T-helper 2 cell treated with Interferon-gamma antibody and Interleukin-4, amounts not matched to agents 5 μg/mL and 100 μg/mL, for 36 hours (primary cell): ENCODE measurements at regions not wholly inside any gene's neighbourhood (a gene's known extent, or its start where the extent isn't known, plus 50 kb on each side); places are given as distances from the start of the nearest gene placed in this dataset.

Experiments used
- DNase-seq: peaks from one replicate; pipeline ENCODE4 v3.0.0; 2021; ENCODE audit warnings: low spot score
- H3K27ac Mint-ChIP-seq: one replicate; pipeline ENCODE4 v1.8.0; 2021; ENCODE audit warnings: mild to moderate bottlenecking, mixed read lengths
- H3K27me3 Mint-ChIP-seq: one replicate; pipeline ENCODE4 v1.8.0; 2021; ENCODE audit warnings: low read depth, mixed read lengths
- H3K36me3 Mint-ChIP-seq: one replicate; pipeline ENCODE4 v1.8.0; 2021; ENCODE audit warnings: low read depth, mixed read lengths
- H3K4me1 Mint-ChIP-seq: one replicate; pipeline ENCODE4 v1.8.0; 2021; ENCODE audit warnings: low read depth, mixed read lengths
- H3K4me3 Mint-ChIP-seq: one replicate; pipeline ENCODE4 v1.8.0; 2022; ENCODE audit warnings: mild to moderate bottlenecking, moderate library complexity, mixed read lengths
- H3K9me3 Mint-ChIP-seq: one replicate; pipeline ENCODE4 v1.8.0; 2021; ENCODE audit warnings: mixed read lengths

GRCh38 chr10:83229991-83230390 lies 909.3 kb upstream of the GHITM start:
- no peaks in the 10 kb centered on the region for H3K36me3 Mint-ChIP-seq
- DNase-seq: no peak
- H3K4me3 Mint-ChIP-seq: no peak overlapping the region
- H3K27ac Mint-ChIP-seq: no peak overlapping the region
- peaks cover 11% of the 10 kb centered on the region for H3K9me3 Mint-ChIP-seq
- no peaks in the 10 kb centered on the region for H3K27me3 Mint-ChIP-seq
- no peaks in the 10 kb centered on the region for H3K4me1 Mint-ChIP-seq

GRCh38 chr10:83233691-83234090 lies 905.6 kb upstream of the GHITM start:
- no peaks in the 10 kb centered on the region for H3K4me1 Mint-ChIP-seq
- DNase-seq: no peak
- H3K36me3 Mint-ChIP-seq: no peaks in the 10 kb centered on the region
- H3K27ac Mint-ChIP-seq: no peak overlapping the region
- no peak overlapping the region for H3K4me3 Mint-ChIP-seq
- no peaks in the 10 kb centered on the region for H3K27me3 Mint-ChIP-seq
- peaks cover 8% of the 10 kb centered on the region for H3K9me3 Mint-ChIP-seq

GRCh38 chr10:83248106-83248631 lies 891.1 kb upstream of the GHITM start:
- H3K4me3 Mint-ChIP-seq: no peak overlapping the region
- H3K9me3 Mint-ChIP-seq: peaks cover 38% of the 10 kb centered on the region
- no peak overlapping the region for H3K27ac Mint-ChIP-seq
- no peaks in the 10 kb centered on the region for H3K27me3 Mint-ChIP-seq
- DNase-seq: no peak
- no peaks in the 10 kb centered on the region for H3K36me3 Mint-ChIP-seq
- no peaks in the 10 kb centered on the region for H3K4me1 Mint-ChIP-seq

GRCh38 chr10:83250396-83250795 lies 888.9 kb upstream of the GHITM start:
- Mint-ChIP-seq H3K27ac (no peak overlapping the region), H3K36me3 (no peaks in the 10 kb centered on the region), H3K4me1 (no peaks in the 10 kb centered on the region), H3K4me3 (no peak overlapping the region), H3K9me3 (peaks cover 34% of the 10 kb centered on the region), H3K27me3 (no peaks in the 10 kb centered on the region)
- DNase-seq: no peak

GRCh38 chr10:83252169-83252568 lies 887.1 kb upstream of the GHITM start:
- Mint-ChIP-seq H3K4me3 (no peak overlapping the region), H3K27ac (no peak overlapping the region), H3K9me3 (peaks cover 36% of the 10 kb centered on the region)

GRCh38 chr10:83252596-83252995 lies 886.7 kb upstream of the GHITM start:
- Mint-ChIP-seq H3K9me3 (peaks cover 36% of the 10 kb centered on the region), H3K4me3 (no peak overlapping the region), H3K4me1 (no peaks in the 10 kb centered on the region), H3K27me3 (no peaks in the 10 kb centered on the region), H3K27ac (no peak overlapping the region), H3K36me3 (no peaks in the 10 kb centered on the region)
- DNase-seq: no peak

More at GRCh38 chr10:83252169-83252568, 887.1 kb upstream of the GHITM start:
- Mint-ChIP-seq H3K36me3 (no peaks in the 10 kb centered on the region), H3K27me3 (no peaks in the 10 kb centered on the region), H3K4me1 (no peaks in the 10 kb centered on the region)
- no peak for DNase-seq

- Mint-ChIP-seq H3K27me3 (no peaks in the 10 kb centered on the region), H3K9me3 (peaks cover 31% of the 10 kb centered on the region), H3K36me3 (no peaks in the 10 kb centered on the region), H3K27ac (no peak overlapping the region), H3K4me1 (no peaks in the 10 kb centered on the region), H3K4me3 (no peak overlapping the region)
- no peak for DNase-seq
Observed at GRCh38 chr10:83253011-83253671, 886.2 kb upstream of the GHITM start.

- DNase-seq: no peak
- H3K27me3 Mint-ChIP-seq: no peaks in the 10 kb centered on the region
- H3K4me1 Mint-ChIP-seq: no peaks in the 10 kb centered on the region
- H3K9me3 Mint-ChIP-seq: peaks cover 41% of the 10 kb centered on the region
- no peaks in the 10 kb centered on the region for H3K36me3 Mint-ChIP-seq
- H3K27ac Mint-ChIP-seq: no peak overlapping the region
- no peak overlapping the region for H3K4me3 Mint-ChIP-seq
Observed at GRCh38 chr10:83254698-83255097, 884.6 kb upstream of the GHITM start.

- no peak overlapping the region for H3K27ac Mint-ChIP-seq
- peaks cover 51% of the 10 kb centered on the region for H3K9me3 Mint-ChIP-seq
- no peaks in the 10 kb centered on the region for H3K27me3 Mint-ChIP-seq
- no peak for DNase-seq
- no peaks in the 10 kb centered on the region for H3K4me1 Mint-ChIP-seq
- H3K4me3 Mint-ChIP-seq: no peak overlapping the region
- H3K36me3 Mint-ChIP-seq: no peaks in the 10 kb centered on the region
Observed at GRCh38 chr10:83262434-83262833, 876.9 kb upstream of the GHITM start.

- Mint-ChIP-seq H3K27ac (no peak overlapping the region), H3K4me3 (no peak overlapping the region), H3K4me1 (no peaks in the 10 kb centered on the region), H3K27me3 (no peaks in the 10 kb centered on the region), H3K36me3 (no peaks in the 10 kb centered on the region), H3K9me3 (peaks cover 13% of the 10 kb centered on the region)
- no peak for DNase-seq
Observed at GRCh38 chr10:83272666-83273434, 866.5 kb upstream of the GHITM start.

GRCh38 chr10:83274088-83274487 lies 865.2 kb upstream of the GHITM start:
- H3K27ac Mint-ChIP-seq: no peak overlapping the region
- H3K9me3 Mint-ChIP-seq: peaks cover 15% of the 10 kb centered on the region
- no peak overlapping the region for H3K4me3 Mint-ChIP-seq
- H3K27me3 Mint-ChIP-seq: no peaks in the 10 kb centered on the region
- no peak for DNase-seq
- no peaks in the 10 kb centered on the region for H3K4me1 Mint-ChIP-seq
- H3K36me3 Mint-ChIP-seq: no peaks in the 10 kb centered on the region

- Mint-ChIP-seq H3K4me3 (no peak overlapping the region), H3K27me3 (no peaks in the 10 kb centered on the region), H3K4me1 (no peaks in the 10 kb centered on the region), H3K27ac (no peak overlapping the region), H3K36me3 (no peaks in the 10 kb centered on the region), H3K9me3 (peaks cover 15% of the 10 kb centered on the region)
- no peak for DNase-seq
Observed at GRCh38 chr10:83276971-83277370, 862.3 kb upstream of the GHITM start.

GRCh38 chr10:83283151-83283550 lies 856.2 kb upstream of the GHITM start:
- DNase-seq: no peak
- H3K4me1 Mint-ChIP-seq: no peaks in the 10 kb centered on the region
- no peak overlapping the region for H3K27ac Mint-ChIP-seq
- H3K36me3 Mint-ChIP-seq: no peaks in the 10 kb centered on the region
- no peaks in the 10 kb centered on the region for H3K27me3 Mint-ChIP-seq
- H3K9me3 Mint-ChIP-seq: peaks cover 18% of the 10 kb centered on the region
- H3K4me3 Mint-ChIP-seq: no peak overlapping the region

- no peaks in the 10 kb centered on the region for H3K27me3 Mint-ChIP-seq
- no peak overlapping the region for H3K4me3 Mint-ChIP-seq
- DNase-seq: no peak
- H3K9me3 Mint-ChIP-seq: peaks cover 23% of the 10 kb centered on the region
- H3K27ac Mint-ChIP-seq: no peak overlapping the region
- H3K36me3 Mint-ChIP-seq: no peaks in the 10 kb centered on the region
- no peaks in the 10 kb centered on the region for H3K4me1 Mint-ChIP-seq
Observed at GRCh38 chr10:83287374-83287773, 851.9 kb upstream of the GHITM start.
